ENCODE measurements at regions not wholly inside any gene's neighbourhood (a gene's known extent, or its start where the extent isn't known, plus 50 kb on each side); places are given as distances from the start of the nearest gene placed in this dataset.

GRCh38 chrX:63917296-63917695 is 132.3 kb upstream of the ARHGEF9 start:
- TF ChIP-seq KDM5A (IDR thresholded peaks at IDR 0.05; ENCODE audit: borderline replicate concordance, low read length) (no peak), CTCF (CRISPR knock-in tag; IDR thresholded peaks at IDR 0.05) (no peak), ESRRA (CRISPR knock-in tag; IDR thresholded peaks at IDR 0.05; ENCODE audit: low read depth) (no peak), PBX2 (CRISPR knock-in tag; IDR thresholded peaks at IDR 0.05) (no peak), JUN (CRISPR knock-in tag; IDR thresholded peaks at IDR 0.05) (no peak), ZIK1 (CRISPR knock-in tag; IDR thresholded peaks at IDR 0.05; ENCODE audit: borderline replicate concordance, low read depth) (no peak), SMAD1 (CRISPR knock-in tag; IDR thresholded peaks at IDR 0.05; ENCODE audit: borderline replicate concordance, low read depth) (no peak), NR3C1 (CRISPR knock-in tag; IDR thresholded peaks at IDR 0.05) (no peak), MAFK (conservative IDR thresholded peaks at IDR 0.05 in 1 of 2, IDR thresholded peaks at IDR 0.05 in 1 of 2; ENCODE audit: low read length in 2 of 2) (no peak), ZMYM2 (CRISPR knock-in tag; IDR thresholded peaks at IDR 0.05) (no peak), ZZZ3 (CRISPR knock-in tag; IDR thresholded peaks at IDR 0.05; ENCODE audit: borderline replicate concordance) (no peak), ZSCAN31 (CRISPR knock-in tag; IDR thresholded peaks at IDR 0.05; ENCODE audit: low read depth) (no peak)
- TF ChIP-seq, protein P1, sequence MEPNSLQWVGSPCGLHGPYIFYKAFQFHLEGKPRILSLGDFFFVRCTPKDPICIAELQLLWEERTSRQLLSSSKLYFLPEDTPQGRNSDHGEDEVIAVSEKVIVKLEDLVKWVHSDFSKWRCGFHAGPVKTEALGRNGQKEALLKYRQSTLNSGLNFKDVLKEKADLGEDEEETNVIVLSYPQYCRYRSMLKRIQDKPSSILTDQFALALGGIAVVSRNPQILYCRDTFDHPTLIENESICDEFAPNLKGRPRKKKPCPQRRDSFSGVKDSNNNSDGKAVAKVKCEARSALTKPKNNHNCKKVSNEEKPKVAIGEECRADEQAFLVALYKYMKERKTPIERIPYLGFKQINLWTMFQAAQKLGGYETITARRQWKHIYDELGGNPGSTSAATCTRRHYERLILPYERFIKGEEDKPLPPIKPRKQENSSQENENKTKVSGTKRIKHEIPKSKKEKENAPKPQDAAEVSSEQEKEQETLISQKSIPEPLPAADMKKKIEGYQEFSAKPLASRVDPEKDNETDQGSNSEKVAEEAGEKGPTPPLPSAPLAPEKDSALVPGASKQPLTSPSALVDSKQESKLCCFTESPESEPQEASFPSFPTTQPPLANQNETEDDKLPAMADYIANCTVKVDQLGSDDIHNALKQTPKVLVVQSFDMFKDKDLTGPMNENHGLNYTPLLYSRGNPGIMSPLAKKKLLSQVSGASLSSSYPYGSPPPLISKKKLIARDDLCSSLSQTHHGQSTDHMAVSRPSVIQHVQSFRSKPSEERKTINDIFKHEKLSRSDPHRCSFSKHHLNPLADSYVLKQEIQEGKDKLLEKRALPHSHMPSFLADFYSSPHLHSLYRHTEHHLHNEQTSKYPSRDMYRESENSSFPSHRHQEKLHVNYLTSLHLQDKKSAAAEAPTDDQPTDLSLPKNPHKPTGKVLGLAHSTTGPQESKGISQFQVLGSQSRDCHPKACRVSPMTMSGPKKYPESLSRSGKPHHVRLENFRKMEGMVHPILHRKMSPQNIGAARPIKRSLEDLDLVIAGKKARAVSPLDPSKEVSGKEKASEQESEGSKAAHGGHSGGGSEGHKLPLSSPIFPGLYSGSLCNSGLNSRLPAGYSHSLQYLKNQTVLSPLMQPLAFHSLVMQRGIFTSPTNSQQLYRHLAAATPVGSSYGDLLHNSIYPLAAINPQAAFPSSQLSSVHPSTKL (CRISPR knock-in tag; IDR thresholded peaks at IDR 0.05), result no peak

Measured in HepG2 (cell line).